ENCODE measurements at regions not wholly inside any gene's neighbourhood (a gene's known extent, or its start where the extent isn't known, plus 50 kb on each side); places are given as distances from the start of the nearest gene placed in this dataset.
"Not testable (repeated sequence)": the region's sequence is repeated elsewhere in the genome, so short reads cannot be mapped to it uniquely, and the experiment has no call there.

- H3K27me3 ChIP-seq, result no peaks in the 10 kb centered on the region
- Mint-ChIP-seq H3K27me3 (ENCODE audit: insufficient read depth, low read depth) (no peaks in the 10 kb centered on the region), H3K36me3 (no peaks in the 10 kb centered on the region), H3K4me1 (peaks cover 3% of the 10 kb centered on the region), H3K27ac (no peak overlapping the region), H3K9me3 (no peaks in the 10 kb centered on the region), H3K4me3 (no peak overlapping the region)
- no peaks in the 10 kb centered on the region for H3F3A ChIP-seq (ENCODE audit: low read depth)
- TF ChIP-seq EZH2 (IDR thresholded peaks at IDR 0.05) (no peak), EZH2phosphoT487 (IDR thresholded peaks at IDR 0.05) (no peak), CTCF (IDR thresholded peaks at IDR 0.05) (no peak)
- no peaks in the 10 kb centered on the region for H3K9me3 ChIP-seq (ENCODE audit: low read depth)
- H2AFZ ChIP-seq (replicated peaks), result peak overlapping the region; percentile 61
- DNase-seq (ENCODE audit: low spot score), result no peak
- H3K27ac ChIP-seq, result no peak overlapping the region
- H3K4me1 ChIP-seq, result no peaks in the 10 kb centered on the region
- no peak overlapping the region for H3K9ac ChIP-seq
- H3K79me2 ChIP-seq (ENCODE audit: low read depth), result no peaks in the 10 kb centered on the region
- H3K4me3 ChIP-seq, result no peak overlapping the region
- no peak overlapping the region for H3K4me2 ChIP-seq
- no peaks in the 10 kb centered on the region for H3K36me3 ChIP-seq
- no peaks in the 10 kb centered on the region for H4K20me1 ChIP-seq (ENCODE audit: low read depth)
These were observed 114.0 kb upstream of the OSTN start for GRCh38 chr3:191085091-191085490.

DNA sequence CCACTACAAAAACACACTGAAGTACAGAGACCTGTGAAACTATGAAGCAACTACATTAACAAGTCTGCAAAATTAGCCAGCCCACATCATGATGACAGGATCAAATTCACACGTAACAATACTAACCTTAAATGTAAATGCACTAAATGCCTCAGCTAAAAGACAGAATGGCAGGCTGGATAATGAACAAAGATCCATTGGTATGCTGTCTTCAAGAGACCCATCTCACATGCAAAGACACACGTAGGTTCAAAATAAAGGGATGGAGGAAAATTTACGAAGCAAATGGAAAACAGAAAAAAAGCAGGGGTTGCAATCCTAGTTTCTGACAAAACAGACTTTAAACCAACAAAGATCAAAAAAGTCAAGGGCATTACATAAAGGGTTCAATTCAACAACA, 120.1 kb upstream of the OSTN start:
- H2AFZ ChIP-seq (replicated peaks); H3K79me2 ChIP-seq (ENCODE audit: low read depth); H3K9ac ChIP-seq; H4K20me1 ChIP-seq (ENCODE audit: low read depth); H3K9me3 ChIP-seq (ENCODE audit: low read depth); H3K4me1 Mint-ChIP-seq; H3F3A ChIP-seq (ENCODE audit: low read depth); H3K27ac ChIP-seq; H3K9me3 Mint-ChIP-seq; H3K4me3 Mint-ChIP-seq; H3K4me2 ChIP-seq; H3K27me3 ChIP-seq; H3K27me3 Mint-ChIP-seq (ENCODE audit: insufficient read depth, low read depth); H3K4me1 ChIP-seq; H3K27ac Mint-ChIP-seq; H3K36me3 ChIP-seq; DNase-seq (ENCODE audit: low spot score); H3K4me3 ChIP-seq; H3K36me3 Mint-ChIP-seq: not testable (repeated sequence)

DNA sequence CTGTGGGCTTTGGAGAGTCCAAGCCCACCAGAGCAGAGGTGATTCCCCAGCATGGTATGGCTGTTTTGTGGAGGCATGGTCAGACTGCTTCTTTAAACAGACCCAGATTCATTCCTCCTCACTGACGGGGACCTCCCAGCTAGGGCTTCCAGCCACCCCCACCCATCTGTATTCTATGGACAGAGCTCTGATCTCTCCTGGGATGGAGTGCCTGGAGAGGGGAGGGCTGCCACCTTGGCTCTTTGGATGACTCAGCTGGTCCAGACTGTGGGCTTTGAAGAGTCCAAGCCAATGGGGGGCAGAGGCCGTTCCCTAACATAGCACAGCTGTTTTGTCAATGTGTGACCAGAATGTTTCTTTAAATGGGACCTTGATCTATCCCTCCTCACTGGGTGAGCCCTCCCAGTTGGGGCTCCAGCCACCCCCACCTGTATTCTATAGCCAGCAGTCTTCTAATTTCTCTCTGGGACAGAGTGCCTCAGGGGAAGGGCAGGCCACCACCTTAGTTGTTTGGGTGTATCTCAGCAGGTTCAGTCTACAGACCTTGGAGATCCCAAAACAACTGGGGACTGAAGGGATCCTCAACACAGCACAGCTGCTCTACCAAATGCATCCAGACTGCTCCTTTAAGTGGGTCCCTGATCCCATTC, 122.0 kb upstream of the OSTN start:
- no peak overlapping the region for H3K27ac Mint-ChIP-seq
- Histone ChIP-seq H4K20me1 (ENCODE audit: low read depth) (no peaks in the 10 kb centered on the region), H3K79me2 (ENCODE audit: low read depth) (no peaks in the 10 kb centered on the region), H3K27me3 (no peaks in the 10 kb centered on the region), H3K36me3 (no peaks in the 10 kb centered on the region), H3K27ac (no peak overlapping the region), H3K4me2 (no peak overlapping the region), H3K4me1 (no peaks in the 10 kb centered on the region), H3K9me3 (ENCODE audit: low read depth) (no peaks in the 10 kb centered on the region), H3F3A (ENCODE audit: low read depth) (no peaks in the 10 kb centered on the region), H3K4me3 (no peak overlapping the region), H2AFZ (replicated peaks) (no peak overlapping the region), H3K9ac (no peak overlapping the region)
- TF ChIP-seq EZH2 (IDR thresholded peaks at IDR 0.05) (no peak), EZH2phosphoT487 (IDR thresholded peaks at IDR 0.05) (no peak), CTCF (IDR thresholded peaks at IDR 0.05) (no peak)
- no peaks in the 10 kb centered on the region for H3K4me1 Mint-ChIP-seq
- H3K4me3 Mint-ChIP-seq, result no peak overlapping the region
- no peaks in the 10 kb centered on the region for H3K36me3 Mint-ChIP-seq
- peaks cover 3% of the 10 kb centered on the region for H3K9me3 Mint-ChIP-seq
- no peak for DNase-seq (ENCODE audit: low spot score)
- no peaks in the 10 kb centered on the region for H3K27me3 Mint-ChIP-seq (ENCODE audit: insufficient read depth, low read depth)

DNA sequence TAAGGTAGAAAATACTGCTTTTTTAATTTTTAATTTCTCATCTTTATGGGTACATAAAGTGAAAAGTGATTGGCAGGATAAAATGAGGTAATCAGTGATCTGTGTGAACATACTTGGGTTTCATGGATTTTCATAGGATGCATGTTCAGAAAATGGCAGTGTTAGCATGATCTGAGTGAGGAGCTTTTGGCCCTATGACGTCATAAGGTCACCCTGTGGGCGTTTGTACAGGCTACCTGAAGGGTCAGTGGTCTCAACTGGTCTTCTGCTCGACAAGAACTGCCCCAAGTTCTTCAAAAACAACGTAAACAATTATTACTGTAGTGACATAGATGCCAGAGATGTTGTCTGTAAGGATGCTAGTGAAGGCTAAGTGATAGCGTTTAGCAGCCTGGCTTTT, 124.5 kb upstream of the OSTN start:
- Mint-ChIP-seq H3K27ac (no peak overlapping the region), H3K4me3 (no peak overlapping the region), H3K27me3 (ENCODE audit: insufficient read depth, low read depth) (no peaks in the 10 kb centered on the region), H3K4me1 (no peaks in the 10 kb centered on the region), H3K9me3 (peaks cover 3% of the 10 kb centered on the region), H3K36me3 (no peaks in the 10 kb centered on the region)
- H2AFZ ChIP-seq (replicated peaks), result no peak overlapping the region
- H3K4me2 ChIP-seq, result no peak overlapping the region
- H3K4me3 ChIP-seq, result no peak overlapping the region
- no peak overlapping the region for H3K27ac ChIP-seq
- no peaks in the 10 kb centered on the region for H3F3A ChIP-seq (ENCODE audit: low read depth)
- no peaks in the 10 kb centered on the region for H4K20me1 ChIP-seq (ENCODE audit: low read depth)
- no peaks in the 10 kb centered on the region for H3K79me2 ChIP-seq (ENCODE audit: low read depth)
- DNase-seq (ENCODE audit: low spot score), result no peak
- TF ChIP-seq EZH2 (IDR thresholded peaks at IDR 0.05), result no peak
- no peak for TF ChIP-seq CTCF (IDR thresholded peaks at IDR 0.05)
- no peak for TF ChIP-seq EZH2phosphoT487 (IDR thresholded peaks at IDR 0.05)
- H3K9me3 ChIP-seq (ENCODE audit: low read depth), result no peaks in the 10 kb centered on the region
- H3K9ac ChIP-seq, result no peak overlapping the region
- no peaks in the 10 kb centered on the region for H3K36me3 ChIP-seq
- H3K4me1 ChIP-seq, result no peaks in the 10 kb centered on the region
- H3K27me3 ChIP-seq, result no peaks in the 10 kb centered on the region

All from neural progenitor cell (in vitro differentiated cells).